Muscle of back (tissue), 3 donors: ENCODE measurements at regions not wholly inside any gene's neighbourhood (a gene's known extent, or its start where the extent isn't known, plus 50 kb on each side); places are given as distances from the start of the nearest gene placed in this dataset.
A peak's percentile ranks its signal among the peaks of the same experiment; 100 is the strongest.

Experiments
- DNase-seq, 3 donors: peaks; one replicate each; pipeline versions ENCODE4 v3.0.0 to v3.0.0-alpha.2; 2013

- no peak for DNase-seq
Measured at GRCh38 chr11:70848243-70848750, 404.1 kb downstream of the SHANK2 start.

GRCh38 chr11:70849031-70849430 is 403.3 kb downstream of the SHANK2 start:
- no peak for DNase-seq

- no peak for DNase-seq
Measured at GRCh38 chr11:70851308-70851707, 401.1 kb downstream of the SHANK2 start.

DNA sequence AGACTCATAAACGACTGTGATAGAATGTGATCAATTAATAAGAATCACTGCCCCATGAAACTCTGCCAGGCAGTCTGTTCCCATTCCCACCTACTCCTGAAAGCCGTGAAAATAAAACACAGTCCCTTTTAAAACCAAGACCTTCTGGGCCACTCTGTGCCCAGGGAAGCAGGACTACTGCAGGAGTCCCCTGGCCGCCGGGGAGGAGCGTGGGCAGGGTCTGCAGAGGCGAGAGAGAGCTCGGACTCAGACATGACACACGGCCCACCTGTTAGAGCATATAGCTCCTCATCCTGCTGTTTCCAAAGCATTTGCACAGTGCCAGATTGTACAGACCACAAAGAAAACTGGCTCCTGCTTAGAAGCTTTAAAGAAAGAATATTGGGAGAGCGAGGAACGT is 400.5 kb downstream of the SHANK2 start:
- DNase-seq, result no peak

- DNase-seq, result no peak
Measured at GRCh38 chr11:70853068-70853769, 399.2 kb downstream of the SHANK2 start.

GRCh38 chr11:70853770-70854108 is 398.6 kb downstream of the SHANK2 start:
- DNase-seq, result no peak

GRCh38 chr11:70854201-70854600 is 398.2 kb downstream of the SHANK2 start:
- DNase-seq, result no peak

GRCh38 chr11:70854901-70855556 is 397.3 kb downstream of the SHANK2 start:
- no peak for DNase-seq

DNA sequence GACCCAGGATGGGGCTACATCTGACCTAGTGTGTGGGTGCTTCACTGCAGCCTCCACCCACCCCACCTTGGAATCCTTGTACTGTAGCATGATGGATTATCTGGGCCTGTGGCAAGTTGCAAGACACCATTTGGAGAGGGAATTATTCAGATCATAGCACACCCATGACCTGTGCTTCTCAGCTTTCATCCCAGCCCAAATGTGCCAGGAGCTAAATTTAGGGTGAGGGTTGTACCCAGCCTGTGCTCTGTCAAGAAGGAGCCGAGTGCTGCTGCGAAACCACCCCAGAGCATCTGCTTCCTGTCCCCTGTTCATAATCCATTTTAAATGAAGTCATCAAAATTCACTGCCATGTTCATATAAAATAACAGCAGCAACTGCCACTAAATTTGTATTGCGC is 394.5 kb downstream of the SHANK2 start:
- peak in 1 of 3 donors; percentile 25 for DNase-seq

GRCh38 chr11:70859180-70859579 is 393.2 kb downstream of the SHANK2 start:
- DNase-seq, result no peak

DNA sequence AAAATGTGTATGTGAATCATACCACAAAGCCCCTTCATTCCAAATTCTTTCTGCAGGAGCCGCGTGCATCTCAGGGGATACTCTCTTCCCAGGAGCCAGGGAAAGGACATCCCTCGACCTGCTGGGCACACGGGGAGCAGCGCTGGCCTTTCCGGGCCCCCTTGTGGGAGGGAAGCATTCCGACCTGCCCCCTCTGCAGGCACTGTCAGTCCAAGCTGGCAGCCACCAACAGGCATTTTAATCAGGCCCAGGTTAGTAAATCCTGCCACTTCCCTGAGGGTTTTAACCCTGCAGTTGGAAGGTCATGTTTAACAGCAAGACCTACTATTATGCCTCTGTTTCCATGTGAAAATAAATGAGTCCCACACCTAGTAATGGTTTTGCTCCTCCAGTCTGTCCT is 391.5 kb downstream of the SHANK2 start:
- DNase-seq, result no peak

GRCh38 chr11:70861559-70861958 is 390.8 kb downstream of the SHANK2 start:
- no peak for DNase-seq

GRCh38 chr11:70862093-70862492 is 390.3 kb downstream of the SHANK2 start:
- no peak for DNase-seq

DNA sequence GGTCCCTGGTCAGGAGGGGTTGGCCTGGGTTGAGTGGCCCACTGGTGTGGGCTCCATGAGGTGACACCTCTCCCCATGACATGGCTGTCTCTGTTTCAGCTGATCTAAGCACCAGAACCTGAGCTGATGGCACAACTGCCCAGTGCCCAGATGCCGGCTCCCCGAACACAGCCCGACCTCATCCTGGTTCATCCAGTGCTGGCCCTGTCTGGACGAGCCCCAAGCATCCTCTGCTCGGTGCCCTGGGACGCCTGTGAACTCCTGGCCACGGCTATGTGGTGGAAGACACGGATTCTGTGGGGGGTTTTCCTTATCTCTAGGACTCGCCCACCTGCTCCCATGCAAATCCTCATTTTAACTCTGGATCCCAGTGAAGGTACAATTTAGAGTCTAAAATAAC is 389.2 kb downstream of the SHANK2 start:
- DNase-seq, result no peak

- no peak for DNase-seq
Measured at GRCh38 chr11:70863993-70864392, 388.4 kb downstream of the SHANK2 start.

GRCh38 chr11:70865356-70865755 is 387.0 kb downstream of the SHANK2 start:
- DNase-seq, result no peak

DNA sequence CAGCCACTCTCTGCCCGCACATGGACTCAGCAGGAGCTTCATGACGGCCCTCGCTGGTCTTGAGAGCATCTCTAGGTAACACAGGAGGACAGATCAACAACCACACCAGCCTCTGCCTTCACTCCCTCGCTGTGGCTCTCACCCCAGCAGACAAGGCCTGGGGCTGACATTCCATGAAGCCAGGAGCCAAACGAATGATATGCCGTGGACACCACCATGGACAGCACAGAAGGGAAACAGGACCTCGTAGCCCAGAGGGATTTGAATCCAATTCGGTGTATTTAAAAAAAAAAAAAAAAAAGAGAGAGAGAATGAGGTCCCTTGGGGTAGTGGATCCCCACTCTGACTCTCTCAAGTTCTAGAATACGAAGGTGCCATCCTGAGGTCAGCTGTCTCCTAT is 385.5 kb downstream of the SHANK2 start:
- no peak for DNase-seq

DNA sequence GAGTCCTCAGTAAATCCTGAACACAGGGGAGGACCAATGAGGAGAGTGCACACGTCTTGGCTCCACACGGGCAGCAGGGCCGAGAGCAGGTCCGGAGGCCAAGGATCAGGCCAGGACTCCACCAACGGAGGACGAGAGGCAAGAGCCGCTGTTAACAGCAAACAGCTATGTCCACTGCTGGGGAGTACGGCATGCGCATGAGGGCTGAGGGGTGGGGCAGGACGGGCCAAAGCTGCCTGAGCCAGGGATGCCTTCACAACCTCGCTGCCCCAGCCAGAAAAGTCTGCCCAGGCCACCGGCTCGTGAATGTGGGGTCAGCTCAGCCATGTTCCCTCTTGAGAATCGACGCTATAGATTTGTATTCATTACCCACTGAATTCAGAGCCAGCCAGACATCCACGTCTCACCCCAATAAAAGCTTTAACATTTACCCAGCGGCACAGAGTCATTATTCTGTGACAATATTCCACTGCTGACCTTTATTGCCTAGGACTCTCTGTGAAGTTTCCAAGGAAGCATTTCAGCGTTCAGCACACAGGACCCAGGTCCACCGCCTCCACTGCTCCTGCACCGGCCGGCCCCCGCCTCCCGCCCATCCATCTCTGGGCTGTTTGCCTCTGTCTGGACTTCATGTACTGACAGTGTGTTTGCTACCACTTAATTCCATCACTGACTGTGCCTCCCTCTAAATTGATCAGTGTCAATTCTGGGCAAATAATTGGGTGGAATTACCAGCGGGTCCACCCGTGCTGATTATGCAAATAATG is 384.9 kb downstream of the SHANK2 start:
- no peak for DNase-seq

DNA sequence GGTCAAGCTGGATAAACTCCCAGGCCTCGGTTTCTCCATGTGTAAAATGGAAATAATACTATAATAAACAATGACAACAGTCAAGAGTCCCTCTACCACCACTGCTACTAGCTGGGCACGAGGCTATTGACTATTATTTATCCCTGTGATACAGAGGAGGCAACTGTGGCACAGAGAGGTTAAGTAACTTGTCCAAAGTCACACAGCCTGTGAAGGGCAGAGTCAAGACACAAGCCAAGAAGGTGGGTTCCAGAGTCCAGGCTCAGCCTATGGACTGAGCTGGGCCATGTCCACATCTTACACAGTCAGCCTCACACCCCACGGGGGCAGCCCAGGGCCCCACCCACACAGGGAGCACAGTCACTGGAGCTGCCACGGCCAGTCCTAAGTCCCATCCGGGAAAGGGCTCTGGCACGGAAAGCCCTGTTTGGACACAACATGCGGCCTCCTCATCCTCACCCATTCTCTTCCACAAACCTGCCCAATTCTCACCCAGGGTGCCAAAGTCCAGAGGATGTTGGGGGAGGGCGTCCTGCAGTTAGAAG is 384.0 kb downstream of the SHANK2 start:
- no peak for DNase-seq

DNA sequence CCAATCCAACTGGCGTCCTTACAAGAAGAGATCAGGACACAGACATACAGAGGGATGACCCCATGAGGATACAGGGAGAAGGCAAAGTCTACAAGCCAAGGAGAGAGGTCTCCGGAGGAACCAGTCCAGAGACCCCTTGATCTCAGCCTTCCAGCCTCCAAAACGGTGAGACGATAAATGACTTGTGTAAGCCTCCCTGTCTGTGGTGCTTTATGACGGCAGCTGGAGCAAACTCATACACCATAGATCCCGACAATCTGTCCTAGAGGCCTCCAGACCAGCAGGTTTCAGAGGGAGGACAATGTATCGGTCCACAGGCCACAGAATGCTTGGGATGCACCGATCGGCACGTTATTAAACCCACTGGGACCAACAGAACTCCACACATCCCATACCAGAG is 383.3 kb downstream of the SHANK2 start:
- DNase-seq, result no peak

- DNase-seq, result no peak
Measured at GRCh38 chr11:70871881-70872280, 380.5 kb downstream of the SHANK2 start.

- DNase-seq, result no peak
Measured at GRCh38 chr11:70872299-70872698, 380.1 kb downstream of the SHANK2 start.
